Lower leg skin (tissue), 4 donors: ENCODE measurements at regions not wholly inside any gene's neighbourhood (a gene's known extent, or its start where the extent isn't known, plus 50 kb on each side); places are given as distances from the start of the nearest gene placed in this dataset.

ENCODE experiments used
- DNase-seq, 2 donors: peaks; one replicate each; pipeline ENCODE4 v3.0.0-alpha.2; 2019; ENCODE audit warnings: low spot score in 2 of 2
- H3K4me3 ChIP-seq: fragments of 200-600 bp; sonication (generic); 2 replicates; pipeline ENCODE4 v1.5.1; 2017; ENCODE audit warnings: mild to moderate bottlenecking, low read depth; ENCODE audit not compliant: poor library complexity, severe bottlenecking
- POLR2A ChIP-seq, 2 donors: fragments of 450-650 bp; IDR thresholded peaks; one replicate each; pipeline ENCODE4 v1.6.1; 2016 to 2017; ENCODE audit warnings: antibody characterized with exemption in 2 of 2, mild to moderate bottlenecking in 1 of 2, moderate library complexity in 1 of 2
- WGBS, 2 donors: methylation state at CpG; one replicate each; pipeline ENCODE4 v1.1.5; 2018; 5-methylcytosine and 5-hydroxymethylcytosine counted together
- intact Hi-C: fragments of 100-400 bp; cut with DNase I; formaldehyde crosslinking; loops from one replicate; pipeline ENCODE4 v1.15.0; 2023; ENCODE audit warnings: low total_unique reads
- TF ChIP-seq, protein P1 (sequence below), 3 donors: fragments of 450-650 bp; IDR thresholded peaks; one replicate each; pipeline ENCODE4 v1.5.1; 2016; ENCODE audit warnings: antibody characterized with exemption in 3 of 3, mild to moderate bottlenecking in 3 of 3, moderate library complexity in 2 of 3

DNA sequence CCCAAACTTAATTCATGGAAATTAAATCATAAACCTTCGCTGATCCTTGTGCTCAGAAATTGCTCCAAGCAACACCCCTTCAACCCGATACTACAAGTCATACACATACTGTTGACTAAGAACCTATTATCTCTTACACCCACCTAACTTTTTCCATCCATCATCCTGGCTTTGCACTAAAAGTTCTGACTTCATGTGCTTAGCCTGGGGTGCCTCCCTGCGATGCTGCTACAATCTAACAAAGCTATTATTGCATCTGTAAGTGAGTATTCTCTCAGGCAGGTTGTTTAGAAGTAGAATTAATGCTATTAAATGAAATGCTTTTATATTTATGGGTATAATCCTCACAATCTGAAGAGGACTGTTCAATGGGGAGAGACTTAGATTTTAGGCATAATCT, 619.8 kb downstream of the CCDC85A start:
- intact Hi-C loops: no loop called here
- 75 to 86% methylated on average over 3 of the region's 3 CpGs for WGBS, 2 donors
- DNase-seq: no peak
- no peak for TF ChIP-seq POLR2A (IDR thresholded peaks at IDR 0.05)
- TF ChIP-seq, protein P1, sequence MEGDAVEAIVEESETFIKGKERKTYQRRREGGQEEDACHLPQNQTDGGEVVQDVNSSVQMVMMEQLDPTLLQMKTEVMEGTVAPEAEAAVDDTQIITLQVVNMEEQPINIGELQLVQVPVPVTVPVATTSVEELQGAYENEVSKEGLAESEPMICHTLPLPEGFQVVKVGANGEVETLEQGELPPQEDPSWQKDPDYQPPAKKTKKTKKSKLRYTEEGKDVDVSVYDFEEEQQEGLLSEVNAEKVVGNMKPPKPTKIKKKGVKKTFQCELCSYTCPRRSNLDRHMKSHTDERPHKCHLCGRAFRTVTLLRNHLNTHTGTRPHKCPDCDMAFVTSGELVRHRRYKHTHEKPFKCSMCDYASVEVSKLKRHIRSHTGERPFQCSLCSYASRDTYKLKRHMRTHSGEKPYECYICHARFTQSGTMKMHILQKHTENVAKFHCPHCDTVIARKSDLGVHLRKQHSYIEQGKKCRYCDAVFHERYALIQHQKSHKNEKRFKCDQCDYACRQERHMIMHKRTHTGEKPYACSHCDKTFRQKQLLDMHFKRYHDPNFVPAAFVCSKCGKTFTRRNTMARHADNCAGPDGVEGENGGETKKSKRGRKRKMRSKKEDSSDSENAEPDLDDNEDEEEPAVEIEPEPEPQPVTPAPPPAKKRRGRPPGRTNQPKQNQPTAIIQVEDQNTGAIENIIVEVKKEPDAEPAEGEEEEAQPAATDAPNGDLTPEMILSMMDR (IDR thresholded peaks at IDR 0.05): no peak
- H3K4me3 ChIP-seq: no peak overlapping the region

DNA sequence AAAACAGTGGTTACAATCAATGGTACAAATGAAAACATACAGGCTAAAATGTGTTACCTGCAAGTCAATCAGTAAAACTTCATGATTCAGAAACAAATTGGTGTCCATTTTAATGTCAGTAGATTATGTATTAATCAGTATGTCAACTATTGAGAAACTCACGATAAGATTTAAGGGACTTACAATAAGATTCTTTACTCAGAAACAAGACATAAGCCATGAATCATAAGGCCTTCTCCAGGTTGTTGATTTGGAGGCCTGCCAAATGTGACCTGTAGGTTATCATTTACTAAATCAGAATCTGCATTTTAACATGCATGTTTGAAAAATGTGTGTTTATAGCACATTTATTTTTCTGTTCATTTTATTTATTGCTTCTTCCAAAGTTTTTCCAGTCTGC, 623.1 kb downstream of the CCDC85A start:
- no peak for TF ChIP-seq POLR2A (IDR thresholded peaks at IDR 0.05)
- TF ChIP-seq, protein P1 (IDR thresholded peaks at IDR 0.05): no peak

DNA sequence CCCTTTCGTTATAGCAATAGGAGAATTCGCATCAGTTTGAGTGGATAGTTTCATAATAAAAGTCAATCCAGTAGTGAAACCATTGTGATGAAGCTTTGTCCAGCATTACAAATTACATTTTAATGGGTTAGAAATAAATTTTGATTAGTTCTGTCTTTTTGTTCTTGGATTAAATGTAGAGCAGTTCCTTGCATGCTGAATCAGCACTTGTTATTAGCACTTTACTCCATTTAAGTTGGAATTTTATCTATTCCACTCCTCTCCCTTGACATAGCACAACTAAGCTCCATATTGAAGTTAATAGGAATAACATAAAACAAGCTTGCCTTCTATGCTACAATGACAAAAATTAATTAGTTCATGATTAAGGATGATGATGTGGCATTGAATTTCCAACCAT, 624.1 kb downstream of the CCDC85A start:
- no peak for TF ChIP-seq POLR2A (IDR thresholded peaks at IDR 0.05)
- TF ChIP-seq, protein P1 (IDR thresholded peaks at IDR 0.05): no peak
- intact Hi-C loops: no loop called here
- no peak for DNase-seq
- WGBS, 2 donors: 67 to 71% methylated on average over 2 of the region's 2 CpGs
- H3K4me3 ChIP-seq: no peak overlapping the region

More for the DNA sequence above, 623.1 kb downstream of the CCDC85A start:
- intact Hi-C loops: no loop called here
- WGBS, 2 donors: 47 to 65% methylated on average over 1 of the region's 1 CpG
- no peak overlapping the region for H3K4me3 ChIP-seq
- no peak for DNase-seq

DNA sequence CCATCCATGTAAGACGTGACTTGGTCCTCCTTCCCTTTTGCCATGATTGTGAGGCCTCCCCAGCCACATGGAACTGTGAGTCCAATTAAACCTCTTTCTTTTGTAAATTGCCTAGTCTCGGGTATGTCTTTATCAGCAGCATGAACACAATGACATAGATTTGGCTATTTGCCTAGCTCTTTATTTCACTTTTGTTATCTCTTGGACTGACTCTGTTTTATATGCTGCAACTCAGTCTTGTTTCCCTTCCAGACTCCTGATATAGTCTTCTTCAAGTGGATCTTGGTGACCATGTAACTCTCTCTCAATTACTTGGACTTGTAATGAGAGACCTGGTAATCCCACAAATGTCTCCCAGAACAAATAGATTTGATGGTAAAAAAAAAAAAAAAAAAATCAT, 627.6 kb downstream of the CCDC85A start:
- TF ChIP-seq POLR2A (IDR thresholded peaks at IDR 0.05): no peak
- TF ChIP-seq, protein P1 (IDR thresholded peaks at IDR 0.05): no peak
- no peak for DNase-seq
- intact Hi-C loops: no loop called here
- no peak overlapping the region for H3K4me3 ChIP-seq
- WGBS, 2 donors: 43 to 61% methylated on average over 2 of the region's 2 CpGs

GRCh38 chr2:56812432-56812831, 628.6 kb downstream of the CCDC85A start:
- DNase-seq: no peak
- TF ChIP-seq POLR2A (IDR thresholded peaks at IDR 0.05): no peak
- no peak overlapping the region for H3K4me3 ChIP-seq
- 33 to 56% methylated on average over 1 of the region's 1 CpG for WGBS, 2 donors
- intact Hi-C loops: no loop called here

DNA sequence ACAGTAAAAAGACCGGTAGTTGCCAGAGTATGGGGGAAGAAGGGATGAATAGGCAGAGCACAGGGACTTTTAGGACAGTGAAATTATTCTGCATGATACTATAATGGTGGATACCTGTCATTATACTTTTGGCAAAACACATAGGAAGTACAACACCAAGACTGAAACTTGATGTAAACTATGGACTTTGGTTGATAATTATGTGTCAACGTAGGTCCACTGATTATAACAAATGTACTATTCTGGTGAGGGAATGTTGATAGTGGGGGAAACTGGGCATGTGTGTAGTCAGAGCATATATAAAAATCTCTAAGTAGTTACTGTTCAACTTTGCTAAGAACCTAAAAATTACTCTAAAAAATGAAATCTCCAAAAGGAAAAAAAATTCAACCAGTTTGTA, 629.7 kb downstream of the CCDC85A start:
- intact Hi-C loops: no loop called here
- no peak for DNase-seq
- WGBS, 2 donors: 80 to 85% methylated on average over 2 of the region's 2 CpGs
- H3K4me3 ChIP-seq: no peak overlapping the region
- TF ChIP-seq POLR2A (IDR thresholded peaks at IDR 0.05): no peak
- TF ChIP-seq, protein P1 (IDR thresholded peaks at IDR 0.05): no peak
